HEK293T (cell line): ENCODE measurements at regions not wholly inside any gene's neighbourhood (a gene's known extent, or its start where the extent isn't known, plus 50 kb on each side); places are given as distances from the start of the nearest gene placed in this dataset.

Source experiments
- CTBP1 ChIP-seq: fragments of 450-650 bp; IDR thresholded peaks from 2 replicates; pipeline ENCODE4 v1.6.1; 2016; ENCODE audit warnings: borderline replicate concordance
- ELF4 ChIP-seq: fragments of 450-650 bp; IDR thresholded peaks from 2 replicates; pipeline ENCODE4 v1.6.1; 2017; ENCODE audit warnings: antibody characterized with exemption
- FOXK2 ChIP-seq: fragments of 450-650 bp; IDR thresholded peaks from 2 replicates; pipeline ENCODE4 v1.6.1; 2016; ENCODE audit warnings: mild to moderate bottlenecking
- FOXM1 ChIP-seq: fragments of 450-650 bp; IDR thresholded peaks from 2 replicates; pipeline ENCODE4 v1.6.1; 2017; ENCODE audit warnings: mild to moderate bottlenecking, borderline replicate concordance
- PKNOX1 ChIP-seq: fragments of 450-650 bp; IDR thresholded peaks from 2 replicates; pipeline ENCODE4 v1.6.1; 2016
- SP1 ChIP-seq: fragments of 450-650 bp; IDR thresholded peaks from 2 replicates; pipeline ENCODE4 v1.6.1; 2017
- SUZ12 ChIP-seq: fragments of 450-650 bp; IDR thresholded peaks from 2 replicates; pipeline ENCODE4 v1.6.1; 2016; ENCODE audit warnings: mild to moderate bottlenecking
- TARDBP ChIP-seq: fragments of 450-650 bp; IDR thresholded peaks from 2 replicates; pipeline ENCODE4 v1.6.1; 2016
- ZNF384 ChIP-seq: fragments of 450-650 bp; IDR thresholded peaks from 2 replicates; pipeline ENCODE4 v1.6.1; 2016

DNA sequence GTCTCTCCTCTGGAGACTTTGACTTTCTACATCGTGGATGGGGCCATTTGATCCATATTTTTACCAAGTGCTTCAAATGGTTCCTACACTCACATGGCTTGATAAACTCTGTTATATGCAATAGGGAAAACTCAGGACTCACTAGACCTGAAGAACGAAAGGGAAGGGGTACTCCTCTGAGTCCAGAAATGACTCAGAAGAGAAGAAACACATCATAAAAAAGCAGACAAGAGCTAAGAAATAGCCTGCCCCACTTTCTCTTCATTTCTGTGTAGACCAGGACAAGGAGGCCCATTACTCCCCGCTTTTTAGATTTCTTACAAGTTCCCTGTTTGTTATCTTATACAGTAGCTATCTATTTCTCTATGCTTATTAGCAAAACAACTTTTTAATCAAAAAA is 369.8 kb upstream of the ARID1B start:
- TF ChIP-seq TARDBP (no peak), FOXM1 (no peak), SUZ12 (no peak), CTBP1 (no peak), ELF4 (no peak), ZNF384 (no peak), SP1 (no peak), PKNOX1 (no peak), FOXK2 (no peak)
